ENCODE measurements at regions not wholly inside any gene's neighbourhood (a gene's known extent, or its start where the extent isn't known, plus 50 kb on each side); places are given as distances from the start of the nearest gene placed in this dataset.
A peak's percentile ranks its signal among the peaks of the same experiment; 100 is the strongest.

- peak; percentile 86 for DNase-seq (ENCODE audit: low read depth)
- H3K4me3 ChIP-seq (ENCODE audit: control insufficient read depth, low read depth, low read length): no peak overlapping the region
- TF ChIP-seq, protein P1, sequence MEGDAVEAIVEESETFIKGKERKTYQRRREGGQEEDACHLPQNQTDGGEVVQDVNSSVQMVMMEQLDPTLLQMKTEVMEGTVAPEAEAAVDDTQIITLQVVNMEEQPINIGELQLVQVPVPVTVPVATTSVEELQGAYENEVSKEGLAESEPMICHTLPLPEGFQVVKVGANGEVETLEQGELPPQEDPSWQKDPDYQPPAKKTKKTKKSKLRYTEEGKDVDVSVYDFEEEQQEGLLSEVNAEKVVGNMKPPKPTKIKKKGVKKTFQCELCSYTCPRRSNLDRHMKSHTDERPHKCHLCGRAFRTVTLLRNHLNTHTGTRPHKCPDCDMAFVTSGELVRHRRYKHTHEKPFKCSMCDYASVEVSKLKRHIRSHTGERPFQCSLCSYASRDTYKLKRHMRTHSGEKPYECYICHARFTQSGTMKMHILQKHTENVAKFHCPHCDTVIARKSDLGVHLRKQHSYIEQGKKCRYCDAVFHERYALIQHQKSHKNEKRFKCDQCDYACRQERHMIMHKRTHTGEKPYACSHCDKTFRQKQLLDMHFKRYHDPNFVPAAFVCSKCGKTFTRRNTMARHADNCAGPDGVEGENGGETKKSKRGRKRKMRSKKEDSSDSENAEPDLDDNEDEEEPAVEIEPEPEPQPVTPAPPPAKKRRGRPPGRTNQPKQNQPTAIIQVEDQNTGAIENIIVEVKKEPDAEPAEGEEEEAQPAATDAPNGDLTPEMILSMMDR (IDR thresholded peaks at IDR 0.05; ENCODE audit: control insufficient read depth, insufficient read depth, low read depth, low read length, missing control alignments): no peak
Observed at GRCh38 chr10:28217848-28218247, 85.0 kb downstream of the MPP7 start.

DNA sequence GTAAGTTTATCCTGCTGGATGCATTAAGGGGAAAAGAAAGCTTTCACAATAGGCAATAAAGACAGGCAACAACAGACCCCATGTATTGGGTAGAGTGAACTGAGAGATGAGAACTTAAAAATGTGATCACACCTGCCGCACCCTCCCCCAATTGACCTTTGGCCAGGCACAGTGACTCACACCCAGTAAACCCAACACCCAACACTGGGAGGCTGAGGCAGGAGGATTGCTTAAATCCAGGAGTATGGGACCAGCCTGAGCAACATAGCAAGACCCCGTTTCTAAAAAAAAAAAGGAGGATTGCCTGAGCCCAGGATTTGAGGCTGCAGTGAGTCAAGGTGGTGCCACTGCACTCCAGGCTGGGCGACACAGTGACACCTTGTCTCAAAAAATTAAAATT is 86.9 kb downstream of the MPP7 start:
- DNase-seq (ENCODE audit: low read depth): no peak
- H3K4me3 ChIP-seq (ENCODE audit: control insufficient read depth, low read depth, low read length): no peak overlapping the region
- TF ChIP-seq, protein P1 (IDR thresholded peaks at IDR 0.05; ENCODE audit: control insufficient read depth, insufficient read depth, low read depth, low read length, missing control alignments): no peak

- no peak overlapping the region for H3K4me3 ChIP-seq (ENCODE audit: control insufficient read depth, low read depth, low read length)
- TF ChIP-seq, protein P1 (IDR thresholded peaks at IDR 0.05; ENCODE audit: control insufficient read depth, insufficient read depth, low read depth, low read length, missing control alignments): no peak
- DNase-seq (ENCODE audit: low read depth): no peak
Observed at GRCh38 chr10:28214219-28214618, 88.6 kb downstream of the MPP7 start.

- no peak for DNase-seq (ENCODE audit: low read depth)
- TF ChIP-seq, protein P1 (IDR thresholded peaks at IDR 0.05; ENCODE audit: control insufficient read depth, insufficient read depth, low read depth, low read length, missing control alignments): no peak
- H3K4me3 ChIP-seq (ENCODE audit: control insufficient read depth, low read depth, low read length): no peak overlapping the region
Observed at GRCh38 chr10:28211759-28212158, 91.1 kb downstream of the MPP7 start.

- H3K4me3 ChIP-seq (ENCODE audit: control insufficient read depth, low read depth, low read length): no peak overlapping the region
- TF ChIP-seq, protein P1 (IDR thresholded peaks at IDR 0.05; ENCODE audit: control insufficient read depth, insufficient read depth, low read depth, low read length, missing control alignments): no peak
- no peak for DNase-seq (ENCODE audit: low read depth)
Observed at GRCh38 chr10:28207799-28208198, 95.1 kb downstream of the MPP7 start.

GRCh38 chr10:28202941-28203352 is 99.9 kb downstream of the MPP7 start:
- peak; percentile 84 for DNase-seq (ENCODE audit: low read depth)
- TF ChIP-seq, protein P1 (IDR thresholded peaks at IDR 0.05; ENCODE audit: control insufficient read depth, insufficient read depth, low read depth, low read length, missing control alignments): no peak
- no peak overlapping the region for H3K4me3 ChIP-seq (ENCODE audit: control insufficient read depth, low read depth, low read length)

Data from AG09309 (cell line).